ENCODE measurements at regions not wholly inside any gene's neighbourhood (a gene's known extent, or its start where the extent isn't known, plus 50 kb on each side); places are given as distances from the start of the nearest gene placed in this dataset.

DNA sequence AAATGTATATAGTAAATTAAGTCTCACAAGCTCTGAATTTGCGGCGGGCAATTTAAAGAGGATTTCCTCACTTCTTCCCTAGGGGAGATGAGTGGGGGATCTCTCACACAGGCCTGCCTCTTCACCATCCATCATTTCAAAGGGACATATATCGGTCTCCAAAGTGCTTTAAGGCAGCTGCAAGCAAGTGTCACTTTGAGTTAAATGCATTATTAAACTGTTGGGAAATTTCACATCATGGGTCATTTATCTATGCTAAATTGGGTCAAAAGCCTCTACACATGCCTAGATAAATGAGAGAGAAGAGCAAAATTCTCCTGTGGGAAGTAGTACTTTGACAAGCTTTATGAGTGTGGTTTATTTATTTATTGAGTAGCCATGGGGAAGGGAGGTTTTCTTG, 1106.1 kb upstream of the GOT2 start:
- TF ChIP-seq, protein P1, sequence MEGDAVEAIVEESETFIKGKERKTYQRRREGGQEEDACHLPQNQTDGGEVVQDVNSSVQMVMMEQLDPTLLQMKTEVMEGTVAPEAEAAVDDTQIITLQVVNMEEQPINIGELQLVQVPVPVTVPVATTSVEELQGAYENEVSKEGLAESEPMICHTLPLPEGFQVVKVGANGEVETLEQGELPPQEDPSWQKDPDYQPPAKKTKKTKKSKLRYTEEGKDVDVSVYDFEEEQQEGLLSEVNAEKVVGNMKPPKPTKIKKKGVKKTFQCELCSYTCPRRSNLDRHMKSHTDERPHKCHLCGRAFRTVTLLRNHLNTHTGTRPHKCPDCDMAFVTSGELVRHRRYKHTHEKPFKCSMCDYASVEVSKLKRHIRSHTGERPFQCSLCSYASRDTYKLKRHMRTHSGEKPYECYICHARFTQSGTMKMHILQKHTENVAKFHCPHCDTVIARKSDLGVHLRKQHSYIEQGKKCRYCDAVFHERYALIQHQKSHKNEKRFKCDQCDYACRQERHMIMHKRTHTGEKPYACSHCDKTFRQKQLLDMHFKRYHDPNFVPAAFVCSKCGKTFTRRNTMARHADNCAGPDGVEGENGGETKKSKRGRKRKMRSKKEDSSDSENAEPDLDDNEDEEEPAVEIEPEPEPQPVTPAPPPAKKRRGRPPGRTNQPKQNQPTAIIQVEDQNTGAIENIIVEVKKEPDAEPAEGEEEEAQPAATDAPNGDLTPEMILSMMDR (IDR thresholded peaks at IDR 0.05) = no peak
- no peak for TF ChIP-seq EP300 (IDR thresholded peaks at IDR 0.05)
- TF ChIP-seq POLR2A (IDR thresholded peaks at IDR 0.05) = no peak
